ENCODE measurements at regions not wholly inside any gene's neighbourhood (a gene's known extent, or its start where the extent isn't known, plus 50 kb on each side); places are given as distances from the start of the nearest gene placed in this dataset.

GRCh38 chr10:62473241-62473640 lies 99.1 kb downstream of the ZNF365 start:
- no peak for DNase-seq
- H3K9ac ChIP-seq (ENCODE audit: extremely low read depth, low read length, poor library complexity, severe bottlenecking): no peak overlapping the region
- Mint-ChIP-seq H3K27me3 (ENCODE audit: insufficient read depth) (no peaks in the 10 kb centered on the region), H3K4me3 (no peak overlapping the region), H3K9me3 (no peaks in the 10 kb centered on the region), H3K4me1 (no peaks in the 10 kb centered on the region), H3K36me3 (ENCODE audit: low read depth) (no peaks in the 10 kb centered on the region), H3K27ac (no peak overlapping the region)
- no peaks in the 10 kb centered on the region for H3K27me3 ChIP-seq (ENCODE audit: control insufficient read depth, insufficient read depth, low read length, poor library complexity, severe bottlenecking)
- no peaks in the 10 kb centered on the region for H3K36me3 ChIP-seq (ENCODE audit: control insufficient read depth, insufficient read depth, low read length)
- no peak overlapping the region for H3K27ac ChIP-seq (ENCODE audit: low read depth, low read length)
- 82 to 90% methylated on average over 2 to 4 of the region's 4 CpGs for WGBS, 2 experiments (ENCODE audit: insufficient coverage in 1 of 2, insufficient read length in 1 of 2)
- H3K4me3 ChIP-seq (ENCODE audit: low read length): no peak overlapping the region
- no peak for TF ChIP-seq CTCF (conservative IDR thresholded peaks at IDR 0.05)
- no peaks in the 10 kb centered on the region for H3K4me1 ChIP-seq (ENCODE audit: control insufficient read depth, insufficient read depth, low read length)
- no peaks in the 10 kb centered on the region for H3K9me3 ChIP-seq (ENCODE audit: control insufficient read depth, low read length)

GRCh38 chr10:62475551-62475950 lies 101.4 kb downstream of the ZNF365 start:
- Histone ChIP-seq H3K27me3 (ENCODE audit: control insufficient read depth, insufficient read depth, low read length, poor library complexity, severe bottlenecking) (no peaks in the 10 kb centered on the region), H3K4me1 (ENCODE audit: control insufficient read depth, insufficient read depth, low read length) (no peaks in the 10 kb centered on the region), H3K27ac (ENCODE audit: low read depth, low read length) (no peak overlapping the region), H3K9me3 (ENCODE audit: control insufficient read depth, low read length) (no peaks in the 10 kb centered on the region), H3K9ac (ENCODE audit: extremely low read depth, low read length, poor library complexity, severe bottlenecking) (no peak overlapping the region), H3K36me3 (ENCODE audit: control insufficient read depth, insufficient read depth, low read length) (no peaks in the 10 kb centered on the region), H3K4me3 (ENCODE audit: low read length) (no peak overlapping the region)
- Mint-ChIP-seq H3K4me1 (no peaks in the 10 kb centered on the region), H3K9me3 (no peaks in the 10 kb centered on the region), H3K27ac (no peak overlapping the region), H3K27me3 (ENCODE audit: insufficient read depth) (no peaks in the 10 kb centered on the region), H3K36me3 (ENCODE audit: low read depth) (no peaks in the 10 kb centered on the region), H3K4me3 (no peak overlapping the region)
- DNase-seq: no peak
- WGBS, 2 experiments (ENCODE audit: insufficient coverage in 1 of 2, insufficient read length in 1 of 2): 91 to 95% methylated on average over 3 to 6 of the region's 6 CpGs
- TF ChIP-seq CTCF (conservative IDR thresholded peaks at IDR 0.05): no peak

- DNase-seq: no peak
- no peak for TF ChIP-seq CTCF (conservative IDR thresholded peaks at IDR 0.05)
- WGBS, 2 experiments (ENCODE audit: insufficient coverage in 1 of 2, insufficient read length in 1 of 2): 91 to 96% methylated on average over 4 of the region's 4 CpGs
- Histone ChIP-seq H3K27ac (ENCODE audit: low read depth, low read length) (no peak overlapping the region), H3K36me3 (ENCODE audit: control insufficient read depth, insufficient read depth, low read length) (no peaks in the 10 kb centered on the region), H3K4me1 (ENCODE audit: control insufficient read depth, insufficient read depth, low read length) (no peaks in the 10 kb centered on the region), H3K4me3 (ENCODE audit: low read length) (no peak overlapping the region), H3K9ac (ENCODE audit: extremely low read depth, low read length, poor library complexity, severe bottlenecking) (no peak overlapping the region), H3K27me3 (ENCODE audit: control insufficient read depth, insufficient read depth, low read length, poor library complexity, severe bottlenecking) (no peaks in the 10 kb centered on the region), H3K9me3 (ENCODE audit: control insufficient read depth, low read length) (no peaks in the 10 kb centered on the region)
- H3K9me3 Mint-ChIP-seq: no peaks in the 10 kb centered on the region
- H3K27ac Mint-ChIP-seq: no peak overlapping the region
- H3K27me3 Mint-ChIP-seq (ENCODE audit: insufficient read depth): no peaks in the 10 kb centered on the region
- H3K4me1 Mint-ChIP-seq: no peaks in the 10 kb centered on the region
- no peaks in the 10 kb centered on the region for H3K36me3 Mint-ChIP-seq (ENCODE audit: low read depth)
- no peak overlapping the region for H3K4me3 Mint-ChIP-seq
Observed at GRCh38 chr10:62479523-62479922, 105.4 kb downstream of the ZNF365 start.

Data from endodermal cell (in vitro differentiated cells).